IgD-negative memory B cell (primary cell): ENCODE measurements at regions not wholly inside any gene's neighbourhood (a gene's known extent, or its start where the extent isn't known, plus 50 kb on each side); places are given as distances from the start of the nearest gene placed in this dataset.

Source experiments
- H3K27ac Mint-ChIP-seq, 3 donors: one replicate each; pipeline ENCODE4 v1.8.0; 2020 to 2022; ENCODE audit warnings: mild to moderate bottlenecking in 3 of 3, mixed read lengths in 3 of 3, moderate library complexity in 1 of 3
- H3K27me3 Mint-ChIP-seq: one replicate; pipeline ENCODE4 v1.8.0; 2021; ENCODE audit warnings: mixed read lengths
- H3K36me3 Mint-ChIP-seq: one replicate; pipeline ENCODE4 v1.8.0; 2020; ENCODE audit warnings: mild to moderate bottlenecking, mixed read lengths
- H3K4me1 Mint-ChIP-seq, 3 donors: one replicate each; pipeline ENCODE4 v1.8.0; 2020 to 2022; ENCODE audit warnings: mixed read lengths in 3 of 3, mild to moderate bottlenecking in 1 of 3
- H3K4me3 Mint-ChIP-seq, 4 donors: one replicate each; pipeline ENCODE4 v1.8.0; 2020 to 2022; ENCODE audit warnings: mild to moderate bottlenecking in 4 of 4, mixed read lengths in 4 of 4, moderate library complexity in 3 of 4
- H3K9me3 Mint-ChIP-seq, 3 donors: one replicate each; pipeline ENCODE4 v1.8.0; 2020 to 2021; ENCODE audit warnings: mixed read lengths in 3 of 3, mild to moderate bottlenecking in 1 of 3

DNA sequence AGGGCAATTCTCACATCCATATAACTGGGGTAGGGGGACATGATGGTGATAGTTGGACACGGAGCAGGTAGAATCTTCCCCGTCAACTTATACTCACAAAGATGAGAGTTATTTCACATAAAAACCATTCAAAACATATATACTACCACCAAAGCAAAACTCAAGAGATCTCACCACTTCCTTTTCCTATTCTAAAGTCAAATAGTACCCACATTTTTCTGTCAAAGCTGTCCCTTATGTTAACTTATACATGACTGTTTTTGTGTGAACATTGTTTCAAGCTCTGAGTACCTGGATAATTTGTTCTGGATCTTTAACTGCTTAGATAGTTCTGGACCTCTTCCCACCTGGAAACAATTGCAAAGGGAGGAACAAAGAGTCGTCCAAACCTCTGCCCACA is 95.5 kb upstream of the MAN2A1 start:
- Mint-ChIP-seq H3K4me1 (no peaks in the 10 kb centered on the region), H3K36me3 (no peaks in the 10 kb centered on the region), H3K4me3 (no peak overlapping the region), H3K27me3 (peaks cover 1% of the 10 kb centered on the region), H3K9me3 (no peaks in the 10 kb centered on the region), H3K27ac (no peak overlapping the region)

DNA sequence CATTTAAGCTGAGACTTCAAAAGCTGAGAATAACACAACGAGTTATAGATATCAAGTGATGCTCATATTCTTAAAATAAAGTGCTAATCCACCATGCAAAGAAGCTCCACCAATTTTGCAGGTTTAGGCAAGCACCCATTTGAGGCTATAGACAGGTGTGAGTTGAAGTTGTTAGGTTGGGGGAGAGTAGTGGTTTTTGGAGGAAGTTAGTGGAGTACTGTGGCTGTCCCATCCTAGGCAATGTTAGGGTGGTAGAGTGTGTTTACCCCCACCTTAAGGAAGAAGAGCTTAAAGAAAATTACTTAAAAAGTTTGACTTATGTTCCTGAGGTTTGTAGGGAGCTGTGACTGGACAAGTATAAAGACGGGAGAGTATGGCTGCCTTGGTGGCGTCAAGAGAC is 98.9 kb upstream of the MAN2A1 start:
- H3K4me1 Mint-ChIP-seq, result no peaks in the 10 kb centered on the region

DNA sequence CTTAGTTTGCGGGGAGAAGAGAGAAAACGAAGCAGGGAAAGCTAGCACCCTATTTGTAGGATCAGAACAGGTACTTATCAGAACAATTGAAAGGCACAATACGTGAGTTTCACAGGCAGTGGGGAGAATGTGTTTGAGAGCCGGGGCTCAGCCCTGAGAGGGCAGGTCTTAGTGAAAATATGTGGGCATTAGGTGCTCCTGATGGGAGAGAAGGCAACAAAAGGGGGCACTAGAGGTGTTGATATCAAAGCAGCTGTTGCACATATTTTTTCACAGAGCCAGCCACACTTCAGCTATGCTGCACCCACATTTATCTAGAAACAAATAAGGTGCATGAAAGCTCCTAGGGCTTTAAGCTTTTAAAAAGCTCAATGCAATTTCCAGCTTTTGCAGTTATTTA is 99.7 kb upstream of the MAN2A1 start:
- Mint-ChIP-seq H3K4me1 (no peaks in the 10 kb centered on the region), H3K27me3 (peaks cover 6% of the 10 kb centered on the region), H3K27ac (no peak overlapping the region), H3K9me3 (no peaks in the 10 kb centered on the region), H3K4me3 (no peak overlapping the region), H3K36me3 (no peaks in the 10 kb centered on the region)

More for the DNA sequence above, 98.9 kb upstream of the MAN2A1 start:
- no peaks in the 10 kb centered on the region for H3K9me3 Mint-ChIP-seq
- no peak overlapping the region for H3K27ac Mint-ChIP-seq
- H3K27me3 Mint-ChIP-seq, result peaks cover 6% of the 10 kb centered on the region
- no peaks in the 10 kb centered on the region for H3K36me3 Mint-ChIP-seq
- no peak overlapping the region for H3K4me3 Mint-ChIP-seq

DNA sequence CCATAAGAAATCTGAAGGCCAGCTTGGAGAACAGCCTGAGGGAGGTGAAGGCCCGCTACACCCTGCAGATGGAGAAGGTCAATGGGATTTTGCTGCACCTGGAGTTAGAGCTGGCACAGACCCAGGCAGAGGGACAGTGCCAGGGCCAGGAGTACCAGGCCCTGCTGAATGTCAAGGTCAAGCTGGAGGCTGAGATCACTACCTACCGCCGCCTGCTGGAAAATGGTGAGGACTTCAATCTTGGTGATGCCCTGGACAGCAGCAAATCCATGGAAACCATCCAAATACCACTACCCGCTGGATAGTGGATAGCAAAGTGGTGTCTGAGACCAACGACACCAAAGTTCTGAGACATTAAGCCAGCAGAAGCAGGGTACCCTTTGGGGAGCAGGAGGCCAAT is 100.5 kb upstream of the MAN2A1 start:
- Mint-ChIP-seq H3K36me3 (no peaks in the 10 kb centered on the region), H3K27me3 (peaks cover 6% of the 10 kb centered on the region), H3K4me1 (no peaks in the 10 kb centered on the region), H3K9me3 (no peaks in the 10 kb centered on the region), H3K4me3 (no peak overlapping the region), H3K27ac (no peak overlapping the region)

DNA sequence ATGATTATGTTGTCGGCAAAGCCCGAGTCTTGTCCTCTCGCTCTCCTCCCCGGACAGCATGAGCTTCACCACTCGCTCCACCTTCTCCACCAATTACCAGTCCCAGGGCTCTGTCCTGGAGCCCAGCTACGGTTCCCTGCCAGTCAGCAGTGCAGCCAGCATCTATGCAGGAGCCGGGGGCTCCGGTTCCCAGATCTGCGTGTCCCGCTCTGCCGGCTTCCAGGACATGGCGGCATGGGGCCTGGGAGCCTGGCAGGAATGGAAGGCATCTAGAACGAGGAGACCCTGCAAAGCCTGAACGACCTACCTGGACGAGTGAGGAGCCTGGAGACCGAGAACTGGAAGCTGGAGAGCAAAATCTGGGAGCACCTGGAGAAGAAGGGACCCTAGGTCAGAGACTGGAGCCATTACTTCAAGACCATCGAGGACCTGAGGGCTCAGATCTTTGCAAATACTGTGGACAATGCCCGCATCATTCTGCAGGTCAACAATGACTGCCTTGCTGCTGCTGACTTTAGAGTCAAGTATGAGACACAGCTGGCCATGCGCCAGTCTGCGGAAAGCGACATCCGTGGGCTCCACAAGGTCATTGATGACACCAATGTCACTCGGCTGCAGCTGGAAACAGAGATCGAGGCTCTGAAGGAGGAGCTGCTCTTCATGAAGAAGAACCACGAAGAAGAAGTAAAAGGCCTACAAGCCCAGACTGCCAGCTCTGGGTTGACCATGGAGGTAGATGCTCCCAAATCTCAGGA is 101.3 kb upstream of the MAN2A1 start:
- H3K36me3 Mint-ChIP-seq, result no peaks in the 10 kb centered on the region
- no peaks in the 10 kb centered on the region for H3K4me1 Mint-ChIP-seq
- H3K27ac Mint-ChIP-seq, result no peak overlapping the region
- H3K4me3 Mint-ChIP-seq, result no peak overlapping the region
- no peaks in the 10 kb centered on the region for H3K9me3 Mint-ChIP-seq
- peaks cover 6% of the 10 kb centered on the region for H3K27me3 Mint-ChIP-seq

DNA sequence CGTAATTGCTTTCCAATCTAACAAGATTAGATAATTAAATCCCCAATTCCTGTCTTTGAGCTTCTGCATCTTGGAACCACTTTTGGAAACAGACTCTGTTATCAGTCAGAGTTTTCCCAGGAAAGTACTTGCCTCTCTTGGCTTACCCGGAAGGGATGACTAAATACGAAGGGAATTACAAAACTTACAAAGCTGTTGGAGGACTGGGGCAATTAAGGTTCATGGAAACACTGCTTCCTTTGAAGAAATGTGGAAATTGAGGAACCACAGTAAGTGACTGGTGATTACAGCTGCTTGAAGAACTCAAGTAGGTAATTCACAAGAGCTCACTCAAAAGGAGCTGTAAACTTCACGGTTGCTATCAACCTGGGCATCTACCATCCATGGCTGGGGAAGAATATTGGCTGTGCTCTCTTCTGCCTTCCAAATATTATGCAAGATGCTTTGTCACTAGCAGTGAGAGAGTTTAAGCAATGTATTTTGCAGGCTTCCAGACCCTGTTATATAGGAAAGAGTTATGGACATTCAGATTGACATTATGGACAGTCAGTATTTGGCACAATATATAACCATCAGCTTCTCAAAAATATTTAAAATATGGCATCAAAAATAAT is 104.6 kb upstream of the MAN2A1 start:
- H3K9me3 Mint-ChIP-seq, result no peaks in the 10 kb centered on the region
- H3K4me3 Mint-ChIP-seq, result no peak overlapping the region
- peaks cover 5% of the 10 kb centered on the region for H3K27me3 Mint-ChIP-seq
- H3K4me1 Mint-ChIP-seq, result no peaks in the 10 kb centered on the region
- no peaks in the 10 kb centered on the region for H3K36me3 Mint-ChIP-seq
- H3K27ac Mint-ChIP-seq, result no peak overlapping the region

DNA sequence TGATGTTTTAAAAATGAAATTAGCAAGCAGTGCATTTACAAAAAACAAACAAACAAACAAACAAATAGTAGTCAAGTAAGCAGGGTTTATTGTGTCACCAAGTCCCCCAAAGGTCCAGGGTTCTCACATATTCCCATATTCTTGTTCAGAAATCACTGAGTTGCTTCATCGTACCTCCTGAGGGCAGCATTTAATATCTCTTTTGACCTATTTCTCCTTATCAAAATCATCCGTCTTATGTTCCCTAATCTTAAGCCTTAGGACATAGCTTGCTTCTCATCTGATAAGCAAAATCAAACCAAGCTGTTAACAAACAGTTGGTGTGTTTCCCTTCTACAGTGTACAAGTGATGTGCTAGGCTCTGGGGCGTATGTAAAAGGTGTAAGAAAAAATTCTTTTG is 109.5 kb upstream of the MAN2A1 start:
- Mint-ChIP-seq H3K9me3 (no peaks in the 10 kb centered on the region), H3K4me1 (no peaks in the 10 kb centered on the region), H3K36me3 (no peaks in the 10 kb centered on the region), H3K27me3 (peaks cover 2% of the 10 kb centered on the region), H3K4me3 (no peak overlapping the region), H3K27ac (no peak overlapping the region)

DNA sequence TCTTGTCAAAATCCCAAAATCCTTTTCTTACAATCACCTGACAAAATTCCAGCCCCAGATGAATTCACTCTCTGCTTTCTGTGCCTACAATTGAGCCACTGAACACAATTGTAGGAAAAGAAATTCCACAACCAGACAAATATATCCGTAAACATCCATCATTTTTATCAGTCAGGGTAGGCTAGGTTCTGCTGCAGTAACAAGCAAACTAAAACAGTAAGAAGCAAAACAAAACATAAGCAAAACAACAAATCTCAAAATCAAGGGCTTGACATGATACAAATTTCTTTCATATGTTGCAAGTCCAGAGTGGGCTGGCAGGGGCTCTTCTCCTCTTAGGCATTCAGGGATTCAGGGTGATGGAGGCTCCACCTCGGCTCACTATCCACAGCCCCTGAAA is 114.2 kb upstream of the MAN2A1 start:
- peaks cover 2% of the 10 kb centered on the region for H3K27me3 Mint-ChIP-seq
- no peaks in the 10 kb centered on the region for H3K4me1 Mint-ChIP-seq
- no peak overlapping the region for H3K4me3 Mint-ChIP-seq
- no peaks in the 10 kb centered on the region for H3K36me3 Mint-ChIP-seq
- no peaks in the 10 kb centered on the region for H3K9me3 Mint-ChIP-seq
- no peak overlapping the region for H3K27ac Mint-ChIP-seq

DNA sequence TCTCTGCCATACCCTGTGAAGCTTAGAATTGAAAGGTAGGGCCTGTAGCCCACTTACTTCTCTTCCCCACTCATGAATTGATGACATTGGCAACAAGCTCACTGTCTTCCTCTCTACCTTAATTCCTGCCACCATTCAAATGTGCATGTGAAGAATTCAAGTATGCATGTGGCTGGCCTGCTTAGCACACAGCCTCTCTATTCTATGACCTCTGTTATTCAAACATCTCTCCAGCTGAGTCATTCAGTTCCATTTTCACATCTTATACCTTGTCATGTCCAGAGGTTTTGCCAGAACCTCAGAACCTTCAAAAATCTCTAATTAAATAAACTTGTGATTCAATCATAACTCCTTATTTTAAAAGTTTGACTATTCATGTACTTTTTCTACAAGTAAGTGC is 114.7 kb upstream of the MAN2A1 start:
- Mint-ChIP-seq H3K27me3 (peaks cover 3% of the 10 kb centered on the region), H3K36me3 (no peaks in the 10 kb centered on the region), H3K4me3 (no peak overlapping the region), H3K9me3 (no peaks in the 10 kb centered on the region), H3K4me1 (no peaks in the 10 kb centered on the region), H3K27ac (no peak overlapping the region)

DNA sequence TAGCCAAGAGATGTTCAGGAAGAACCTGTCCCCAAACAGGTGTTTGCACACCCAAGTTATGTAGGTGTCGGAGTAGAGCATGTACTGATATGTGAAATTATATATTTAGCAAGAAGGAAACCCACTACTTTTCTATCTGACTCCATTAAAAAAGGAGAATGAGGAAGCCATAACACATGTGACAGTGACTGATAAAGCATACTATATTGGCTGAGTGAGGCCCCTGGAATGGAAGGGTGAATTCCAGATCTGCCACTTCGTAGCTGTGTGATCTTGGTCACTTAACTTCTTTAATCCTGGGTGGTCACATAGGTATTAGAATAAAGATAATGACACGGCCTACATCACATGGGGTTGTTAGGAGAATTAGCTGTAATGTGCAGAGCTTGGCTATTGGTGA is 116.0 kb upstream of the MAN2A1 start:
- Mint-ChIP-seq H3K4me3 (no peak overlapping the region), H3K4me1 (no peaks in the 10 kb centered on the region), H3K27me3 (peaks cover 3% of the 10 kb centered on the region), H3K9me3 (no peaks in the 10 kb centered on the region), H3K36me3 (no peaks in the 10 kb centered on the region), H3K27ac (no peak overlapping the region)

DNA sequence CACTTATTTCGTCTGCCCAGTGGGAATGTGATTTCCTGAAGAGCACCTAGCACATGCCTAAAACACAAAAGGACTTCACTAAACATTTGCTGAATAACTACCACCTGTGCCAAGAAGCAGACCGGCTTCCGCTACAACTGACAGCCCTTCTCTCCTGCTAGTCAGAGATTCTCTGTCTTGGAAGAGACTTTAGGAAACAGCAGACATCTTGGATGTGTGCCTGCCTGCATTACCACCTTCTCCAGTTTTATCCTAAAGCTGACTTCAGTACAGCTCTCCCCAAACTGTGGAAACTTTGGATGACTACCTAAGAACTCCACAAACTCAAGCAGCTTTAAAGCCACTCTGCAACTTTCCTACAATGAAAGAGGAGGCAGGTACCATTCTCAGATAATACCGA is 116.5 kb upstream of the MAN2A1 start:
- no peaks in the 10 kb centered on the region for H3K36me3 Mint-ChIP-seq
- no peaks in the 10 kb centered on the region for H3K4me1 Mint-ChIP-seq
- H3K27ac Mint-ChIP-seq, result no peak overlapping the region
- peaks cover 3% of the 10 kb centered on the region for H3K27me3 Mint-ChIP-seq
- no peak overlapping the region for H3K4me3 Mint-ChIP-seq
- H3K9me3 Mint-ChIP-seq, result no peaks in the 10 kb centered on the region

DNA sequence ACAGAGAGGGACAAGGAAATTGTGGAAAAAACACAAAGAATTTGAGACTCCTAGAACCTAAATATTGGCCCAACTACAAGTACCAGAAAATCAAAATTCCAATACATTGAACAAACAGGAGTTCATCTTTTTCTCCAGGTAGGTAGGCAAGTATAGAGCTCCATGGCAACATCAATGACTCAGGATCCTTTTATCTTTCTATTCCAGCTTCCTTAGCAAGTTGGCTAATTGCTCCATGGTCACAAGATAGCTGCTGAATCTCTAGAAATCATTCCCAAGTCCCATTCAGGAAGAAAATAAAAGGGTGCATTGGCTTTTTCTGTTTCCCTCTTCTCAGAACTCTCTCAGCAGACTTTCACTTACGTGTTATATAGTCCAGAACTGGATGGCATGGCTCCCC is 117.9 kb upstream of the MAN2A1 start:
- H3K36me3 Mint-ChIP-seq, result no peaks in the 10 kb centered on the region
- H3K4me3 Mint-ChIP-seq, result no peak overlapping the region
- H3K27ac Mint-ChIP-seq, result no peak overlapping the region
- no peaks in the 10 kb centered on the region for H3K9me3 Mint-ChIP-seq
- H3K4me1 Mint-ChIP-seq, result no peaks in the 10 kb centered on the region
- peaks cover 2% of the 10 kb centered on the region for H3K27me3 Mint-ChIP-seq

DNA sequence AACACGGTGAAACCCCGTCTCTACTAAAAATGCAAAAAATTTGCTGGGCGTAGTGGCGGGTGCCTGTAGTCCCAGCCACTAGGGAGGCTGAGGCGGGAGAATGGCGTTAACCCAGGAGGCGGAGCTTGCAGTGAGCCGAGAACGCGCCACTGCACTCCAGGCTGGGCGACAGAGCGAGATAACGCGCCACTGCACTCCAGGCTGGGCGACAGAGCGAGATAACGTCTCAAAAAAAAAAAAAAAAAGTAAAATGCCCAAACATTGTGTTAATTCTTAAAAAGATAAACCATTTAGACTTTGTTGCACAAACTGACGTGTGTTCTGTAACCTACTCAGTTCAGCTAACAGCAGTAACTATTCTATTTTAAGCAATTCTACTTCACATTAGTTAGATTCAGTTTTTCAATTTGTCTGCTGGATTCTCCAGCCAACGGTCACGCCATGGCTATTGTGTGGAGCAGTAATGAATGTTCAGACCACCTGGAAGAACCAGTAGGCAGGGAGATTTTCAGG is 119.3 kb upstream of the MAN2A1 start:
- peaks cover 6% of the 10 kb centered on the region for H3K27me3 Mint-ChIP-seq

DNA sequence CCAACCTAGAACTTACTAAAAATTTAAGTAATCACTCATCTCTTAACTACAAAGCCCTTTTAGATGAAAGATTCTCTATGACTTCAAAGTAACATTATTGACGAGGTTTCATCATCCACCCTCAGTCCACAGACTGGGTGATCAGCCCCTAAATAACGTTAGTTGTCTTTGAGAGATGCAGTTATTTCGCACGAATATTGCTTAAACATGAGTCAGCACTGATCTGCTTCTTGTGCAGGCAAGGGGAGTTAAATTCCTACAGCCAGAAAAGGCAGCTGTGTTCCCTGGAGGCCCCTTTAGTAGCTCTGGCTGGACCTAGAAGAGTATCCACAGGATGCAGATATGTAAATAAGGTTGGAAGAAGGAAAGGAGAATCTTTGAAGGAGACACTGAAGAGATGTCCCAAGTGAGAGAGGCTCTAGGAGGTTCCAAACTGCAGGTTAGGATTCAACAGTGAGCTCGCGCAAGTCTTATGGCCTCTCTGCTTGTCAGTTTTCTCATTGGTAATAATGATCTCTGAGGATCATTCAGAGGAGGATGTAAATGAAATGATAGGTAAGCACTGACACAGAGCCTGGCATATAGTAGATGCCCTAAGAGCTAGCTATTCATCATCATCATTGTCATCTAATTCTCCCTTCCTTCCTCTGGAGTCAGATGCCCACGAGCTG is 122.2 kb upstream of the MAN2A1 start:
- Mint-ChIP-seq H3K27me3 (peaks cover 8% of the 10 kb centered on the region), H3K4me1 (no peaks in the 10 kb centered on the region), H3K27ac (no peak overlapping the region), H3K36me3 (no peaks in the 10 kb centered on the region), H3K4me3 (no peak overlapping the region), H3K9me3 (peaks cover 0 to 3% (median 0%) of the 10 kb centered on the region in 3 donors)

More for the DNA sequence above, 119.3 kb upstream of the MAN2A1 start:
- no peak overlapping the region for H3K4me3 Mint-ChIP-seq
- H3K4me1 Mint-ChIP-seq, result no peaks in the 10 kb centered on the region
- peaks cover 0 to 1% (median 0%) of the 10 kb centered on the region in 3 donors for H3K9me3 Mint-ChIP-seq
- no peak overlapping the region for H3K27ac Mint-ChIP-seq
- no peaks in the 10 kb centered on the region for H3K36me3 Mint-ChIP-seq

DNA sequence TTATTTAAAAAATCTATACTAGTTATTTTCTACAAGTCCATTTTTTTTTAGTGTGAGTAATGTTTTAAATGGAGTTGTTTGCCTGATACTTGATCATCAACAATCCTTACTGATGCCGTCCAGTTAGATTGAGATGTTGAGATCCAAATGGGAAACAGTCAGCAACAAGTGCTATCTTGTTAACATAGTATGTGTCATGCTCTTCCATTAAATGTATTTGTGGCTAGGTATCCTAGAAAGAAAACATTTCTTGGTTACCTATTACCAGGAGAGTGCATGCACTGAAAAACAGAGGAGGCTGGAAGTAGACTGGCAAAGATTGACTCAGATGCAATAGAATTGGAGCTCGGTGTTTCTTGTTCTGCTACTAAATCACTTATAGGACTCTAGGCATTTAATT is 123.4 kb upstream of the MAN2A1 start:
- H3K36me3 Mint-ChIP-seq, result no peaks in the 10 kb centered on the region
- H3K4me3 Mint-ChIP-seq, result no peak overlapping the region
- H3K9me3 Mint-ChIP-seq, result peaks cover 0 to 3% (median 0%) of the 10 kb centered on the region in 3 donors
- H3K27ac Mint-ChIP-seq, result no peak overlapping the region
- H3K27me3 Mint-ChIP-seq, result peaks cover 8% of the 10 kb centered on the region
- H3K4me1 Mint-ChIP-seq, result no peaks in the 10 kb centered on the region
